HG03095 (cell line): ENCODE measurements at regions not wholly inside any gene's neighbourhood (a gene's known extent, or its start where the extent isn't known, plus 50 kb on each side); places are given as distances from the start of the nearest gene placed in this dataset.

Experiments used
- ATAC-seq: cut with Tn5 transposase; IDR thresholded peaks from one replicate; pipeline ENCODE4 v1.9.1; 2021; ENCODE audit warnings: moderate library complexity; ENCODE audit not compliant: unreplicated experiment

- ATAC-seq, result no peak
These were observed 171.9 kb downstream of the SHANK2 start for GRCh38 chr11:71080239-71081097.

- no peak for ATAC-seq
These were observed 172.6 kb downstream of the SHANK2 start for GRCh38 chr11:71079795-71080194.

- ATAC-seq, result no peak
These were observed 173.9 kb downstream of the SHANK2 start for GRCh38 chr11:71078482-71078881.

- ATAC-seq, result no peak
These were observed 175.7 kb downstream of the SHANK2 start for GRCh38 chr11:71076525-71077304.

GRCh38 chr11:71075871-71076420, 176.4 kb downstream of the SHANK2 start:
- no peak for ATAC-seq

- ATAC-seq, result no peak
These were observed 177.2 kb downstream of the SHANK2 start for GRCh38 chr11:71075116-71075720.

GRCh38 chr11:71071736-71072509, 180.5 kb downstream of the SHANK2 start:
- no peak for ATAC-seq

- no peak for ATAC-seq
These were observed 181.6 kb downstream of the SHANK2 start for GRCh38 chr11:71070490-71071453.

- ATAC-seq, result no peak
These were observed 183.4 kb downstream of the SHANK2 start for GRCh38 chr11:71068963-71069362.

GRCh38 chr11:71067753-71068152, 184.6 kb downstream of the SHANK2 start:
- no peak for ATAC-seq

- ATAC-seq, result no peak
These were observed 186.1 kb downstream of the SHANK2 start for GRCh38 chr11:71066311-71066710.

- ATAC-seq, result no peak
These were observed 186.5 kb downstream of the SHANK2 start for GRCh38 chr11:71065841-71066240.

GRCh38 chr11:71064702-71065515, 187.5 kb downstream of the SHANK2 start:
- no peak for ATAC-seq

- no peak for ATAC-seq
These were observed 188.2 kb downstream of the SHANK2 start for GRCh38 chr11:71064183-71064582.

GRCh38 chr11:71063129-71063528, 189.2 kb downstream of the SHANK2 start:
- no peak for ATAC-seq

GRCh38 chr11:71062199-71062598, 190.2 kb downstream of the SHANK2 start:
- ATAC-seq, result no peak

GRCh38 chr11:71060391-71060791, 192.0 kb downstream of the SHANK2 start:
- no peak for ATAC-seq

GRCh38 chr11:71059662-71060061, 192.7 kb downstream of the SHANK2 start:
- no peak for ATAC-seq

GRCh38 chr11:71055925-71056324, 196.5 kb downstream of the SHANK2 start:
- ATAC-seq, result no peak
